K562 (cell line): ENCODE measurements at regions not wholly inside any gene's neighbourhood (a gene's known extent, or its start where the extent isn't known, plus 50 kb on each side); places are given as distances from the start of the nearest gene placed in this dataset.
A peak's percentile ranks its signal among the peaks of the same experiment; 100 is the strongest.

Experiments used
- ATAC-seq: fragments of 200-7000 bp; cut with Tn5 transposase; 3 replicates; pipeline ENCODE4 v1.9.1; 2020; ENCODE audit warnings: moderate library complexity
- BruUV-seq: library from RNA; stranded (reverse); fragments of 400-500 nt; replicated peaks from 2 replicates; lab custom pipeline; 2021; lab: Mats Ljungman, UMichigan
- CTCF ChIA-PET: fragments of 300-600 bp; formaldehyde crosslinking; extraction: SDS; loops from one replicate; lab custom pipeline; 2021; ENCODE audit warnings: low intra/inter-chr PET ratio; lab: Yijun Ruan, JAX
- POLR2A ChIA-PET: fragments of 300-600, 350-650 bp; sonication (Branson Sonifier 250); formaldehyde crosslinking; extraction: SDS; loops from one replicate; lab custom pipeline; 2021; ENCODE audit warnings: antibody characterized with exemption, inconsistent platforms; lab: Yijun Ruan, JAX
- DNase-seq, 4 experiments: peaks; one replicate each; pipeline versions ENCODE4 v3.0.0 to v3.0.0-alpha.2; 2011 to 2018; ENCODE audit warnings: low spot score in 3 of 4, mixed read lengths in 3 of 4; ENCODE audit errors: extremely low read depth in 1 of 4
- FAIRE-seq: peaks from 2 replicates; lab custom pipeline; 2011; peaks lifted over from hg19 to GRCh38; lab: Jason Lieb, UNC
- H2AFZ ChIP-seq: 2 replicates; pipeline ENCODE4 v1.6.0; 2011; ENCODE audit warnings: low read depth, low read length, control low read depth, inconsistent platforms
- H3K27ac ChIP-seq: fragments of 200-600 bp; 3 replicates; pipeline ENCODE4 v1.8.0; 2011; ENCODE audit warnings: low read depth, mild to moderate bottlenecking, control low read depth, inconsistent platforms, low read length, moderate library complexity, mixed read lengths; ENCODE audit errors: extremely low read depth
- H3K27me3 ChIP-seq, 2 experiments: fragments of 300-600 bp in 1 of 2; 2 replicates in 1 of 2; 3 replicates in 1 of 2; pipeline versions ENCODE4 v1.6.0 to v1.8.0; 2011; ENCODE audit warnings: inconsistent platforms in 2 of 2, low read length in 2 of 2, mild to moderate bottlenecking in 1 of 2, mixed read lengths in 1 of 2, moderate library complexity in 1 of 2; ENCODE audit not compliant: control insufficient read depth in 2 of 2, insufficient read depth in 2 of 2
- H3K36me3 ChIP-seq: fragments of 300-600 bp; 3 replicates; pipeline ENCODE4 v1.8.0; 2011; ENCODE audit warnings: mild to moderate bottlenecking, low read length, inconsistent platforms; ENCODE audit not compliant: control insufficient read depth, insufficient read depth
- H3K4me1 ChIP-seq, 2 experiments: fragments of 200-600 bp in 1 of 2; replicated peaks in 1 of 2; 2 replicates in 1 of 2; 3 replicates in 1 of 2; pipeline versions ENCODE4 v1.5.1 to v1.8.0; 2011; ENCODE audit warnings: inconsistent platforms in 2 of 2, low read length in 2 of 2, mild to moderate bottlenecking in 1 of 2, mixed read lengths in 1 of 2, moderate library complexity in 1 of 2; ENCODE audit not compliant: control insufficient read depth in 2 of 2, insufficient read depth in 2 of 2
- H3K4me2 ChIP-seq: 2 replicates; pipeline ENCODE4 v1.6.1; 2011; ENCODE audit warnings: low read length, control low read depth, inconsistent platforms, mixed read lengths; ENCODE audit not compliant: insufficient read depth
- H3K4me3 ChIP-seq: fragments of 200-600 bp; sonication (generic), shearing (Covaris generic); 2 replicates; pipeline ENCODE4 v1.5.1; 2016; ENCODE audit warnings: control low read depth, inconsistent platforms
- H3K79me2 ChIP-seq: fragments of 200-600 bp; 3 replicates; pipeline ENCODE4 v1.8.0; 2011; ENCODE audit warnings: low read length, inconsistent platforms; ENCODE audit not compliant: control insufficient read depth, insufficient read depth
- H3K9ac ChIP-seq, 2 experiments: 2 replicates each; pipeline versions ENCODE4 v1.6.0 to v1.6.1; 2011; ENCODE audit warnings: low read depth in 2 of 2, low read length in 2 of 2, control low read depth in 1 of 2, inconsistent platforms in 1 of 2, mild to moderate bottlenecking in 1 of 2, mixed read lengths in 1 of 2; ENCODE audit not compliant: insufficient read depth in 1 of 2
- H3K9me1 ChIP-seq: one replicate; pipeline ENCODE4 v1.6.0; 2011; ENCODE audit warnings: inconsistent platforms, mild to moderate bottlenecking, low read length, moderate library complexity; ENCODE audit not compliant: control insufficient read depth, insufficient read depth
- H3K9me3 ChIP-seq: replicated peaks from 2 replicates; pipeline ENCODE4 v1.5.1; 2011; ENCODE audit warnings: low read depth, low read length, inconsistent platforms; ENCODE audit not compliant: control insufficient read depth, insufficient read depth
- H4K20me1 ChIP-seq: replicated peaks from 2 replicates; pipeline ENCODE4 v1.6.1; 2011; ENCODE audit warnings: low read length, inconsistent platforms, mixed read lengths; ENCODE audit not compliant: control insufficient read depth, insufficient read depth
- C11orf30 ChIP-seq: fragments of 450-650 bp; IDR thresholded peaks from 2 replicates; pipeline ENCODE4 v1.6.1; 2016; ENCODE audit warnings: low read depth, mild to moderate bottlenecking
- ILF3 ChIP-seq: fragments of 450-650 bp; IDR thresholded peaks from 2 replicates; pipeline ENCODE4 v1.6.1; 2018; ENCODE audit warnings: antibody characterized with exemption, mild to moderate bottlenecking, moderate library complexity, borderline replicate concordance
- MAFF ChIP-seq: IDR thresholded peaks from 2 replicates; pipeline ENCODE4 v1.6.1; 2012; ENCODE audit warnings: low read length, improper control_type of control experiment
- MAFG ChIP-seq: fragments of 450-650 bp; conservative IDR thresholded peaks from 2 replicates; pipeline ENCODE4 v1.6.1; 2016; ENCODE audit warnings: missing genetic modification characterization, missing compliant biosample characterization
- MAFK ChIP-seq: IDR thresholded peaks from 2 replicates; pipeline ENCODE4 v1.6.1; 2011; ENCODE audit warnings: low read length, improper control_type of control experiment
- NFE2 ChIP-seq: IDR thresholded peaks from 2 replicates; pipeline ENCODE4 v1.6.1; 2014; ENCODE audit warnings: antibody characterized with exemption, low read depth
- NFE2L1 ChIP-seq: fragments of 450-650 bp; IDR thresholded peaks from 2 replicates; pipeline ENCODE4 v1.6.1; 2016; ENCODE audit warnings: missing genetic modification characterization, low read depth, mild to moderate bottlenecking, missing compliant biosample characterization, moderate library complexity, borderline replicate concordance
- POU5F1 ChIP-seq: fragments of 150-350 bp; IDR thresholded peaks from 2 replicates; pipeline ENCODE4 v1.6.1; 2014; ENCODE audit warnings: borderline replicate concordance, low read length, low read depth, mild to moderate bottlenecking; ENCODE audit not compliant: partially characterized antibody
- PTBP1 ChIP-seq: fragments of 200-400 bp; formaldehyde crosslinking; IDR thresholded peaks from 2 replicates; pipeline ENCODE4 v1.6.1; 2017; ENCODE audit warnings: low read depth, low read length
- PTTG1 ChIP-seq: fragments of 450-650 bp; IDR thresholded peaks from 2 replicates; pipeline ENCODE4 v1.6.1; 2016; ENCODE audit warnings: low read depth, mild to moderate bottlenecking, missing genetic modification characterization, missing compliant biosample characterization
- ZKSCAN1 ChIP-seq: fragments of 150-350 bp; IDR thresholded peaks from 2 replicates; pipeline ENCODE4 v1.6.1; 2016; ENCODE audit warnings: low read depth, low read length
- ZNF316 ChIP-seq: fragments of 450-650 bp; IDR thresholded peaks from 2 replicates; pipeline ENCODE4 v1.6.1; 2016
- WGBS: fragments of 100-300 bp; shearing (Covaris generic); methylation state at CpG from one replicate; pipeline ENCODE4 v1.1.6; 2016; ENCODE audit warnings: low coverage, mixed read lengths; ENCODE audit not compliant: insufficient coverage; ENCODE audit errors: missing lambda C conversion rate; 5-methylcytosine and 5-hydroxymethylcytosine counted together
- in situ Hi-C: fragments of 300-500 bp; cut with MboI; formaldehyde crosslinking; loops from 4 replicates; pipeline ENCODE4 v1.15.0; 2018; ENCODE audit warnings: inconsistent platforms, mixed read lengths
- intact Hi-C: fragments of 100-400 bp; cut with micrococcal nuclease; formaldehyde crosslinking; loops from 2 replicates; pipeline ENCODE4 v1.14.2; 2022
- TF ChIP-seq, protein P1 (sequence below): sonication (generic); formaldehyde crosslinking; IDR thresholded peaks from 2 replicates; pipeline ENCODE4 v1.9.0; 2022; ENCODE audit warnings: mild to moderate bottlenecking, missing genetic modification reagents

DNA sequence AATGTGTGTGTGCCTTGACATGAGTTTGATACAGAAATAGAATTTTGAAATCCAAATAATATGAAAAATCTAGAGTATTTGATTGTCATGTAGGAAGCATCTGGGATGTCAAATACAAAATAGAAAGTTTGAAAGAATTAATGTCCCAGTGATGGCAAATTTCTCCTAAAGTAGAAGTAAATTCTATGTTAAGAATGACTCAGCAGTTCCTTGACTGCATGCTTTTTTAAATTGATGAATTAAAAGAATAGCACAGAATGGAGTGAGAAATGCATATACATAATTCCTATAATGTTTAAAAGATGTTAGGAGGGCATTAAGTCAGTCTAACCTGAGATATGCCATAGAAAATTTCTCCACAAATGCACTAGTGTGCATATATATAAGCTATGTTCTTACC lies 357.5 kb downstream of the TMEM182 start:
- no peak for FAIRE-seq
- POLR2A ChIA-PET: no interaction called here
- Histone ChIP-seq H3K36me3 (no peaks in the 10 kb centered on the region), H3K4me3 (no peak overlapping the region), H3K9me1 (no peaks in the 10 kb centered on the region), H3K27ac (no peak overlapping the region), H3K27me3 (no peaks in the 10 kb centered on the region), H3K79me2 (no peaks in the 10 kb centered on the region), H4K20me1 (no peaks in the 10 kb centered on the region)
- DNase-seq: no peak
- no TSS peak for BruUV-seq
- no peak for ATAC-seq
- CTCF ChIA-PET: no interaction called here
- TF ChIP-seq MAFG (peak; percentile 57), MAFK (peak; percentile 33; the same call in 1 of the 2 replicates), ZKSCAN1 (no peak), PTBP1 (no peak), MAFF (peak; percentile 50), ZNF316 (peak; percentile 36), NFE2 (peak; percentile 52), NFE2L1 (tag) (peak; percentile 64), C11orf30 (0 out of 2 replicates have a peak, but pooled peaks have one; percentile 24)
- TF ChIP-seq, all 486 proteins: peak for 7
- Histone ChIP-seq H2AFZ (no peak overlapping the region), H3K4me1 (no peaks in the 10 kb centered on the region), H3K9me3 (no peaks in the 10 kb centered on the region), H3K4me2 (no peak overlapping the region), H3K9ac (no peak overlapping the region)
- intact Hi-C loops (no loop called here), in situ Hi-C loops (no loop called here)

DNA sequence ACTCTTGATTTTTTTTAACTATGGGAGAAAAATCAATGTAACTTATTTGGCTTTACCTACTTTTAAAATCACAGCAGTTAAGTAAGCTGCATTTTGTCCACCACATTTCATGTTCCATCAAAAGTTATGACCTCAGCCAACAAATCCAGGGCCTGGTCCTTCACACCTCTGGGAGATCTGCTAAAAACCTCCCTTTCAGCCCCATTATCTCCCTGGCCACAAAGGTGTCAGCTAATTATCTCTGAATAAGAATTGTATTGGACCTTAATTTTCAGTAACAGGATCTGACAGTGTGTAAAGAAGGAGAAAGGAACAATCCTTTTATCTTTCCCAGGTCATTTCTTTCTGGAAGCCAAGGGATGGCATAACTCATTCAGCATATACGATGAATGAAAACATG lies 359.3 kb downstream of the TMEM182 start:
- no peak for FAIRE-seq
- Histone ChIP-seq H3K9ac (no peak overlapping the region), H3K4me2 (no peak overlapping the region), H3K4me1 (no peaks in the 10 kb centered on the region), H3K79me2 (no peaks in the 10 kb centered on the region), H3K27me3 (no peaks in the 10 kb centered on the region), H3K4me3 (no peak overlapping the region), H3K36me3 (no peaks in the 10 kb centered on the region), H4K20me1 (no peaks in the 10 kb centered on the region), H2AFZ (no peak overlapping the region), H3K27ac (no peak overlapping the region), H3K9me1 (no peaks in the 10 kb centered on the region), H3K9me3 (no peaks in the 10 kb centered on the region)
- intact Hi-C loops (no loop called here), in situ Hi-C loops (no loop called here)
- 0% methylated on average over 1 of the region's 1 CpG for WGBS
- BruUV-seq: no TSS peak
- no peak for ATAC-seq
- no peak for DNase-seq
- POLR2A ChIA-PET: no interaction called here
- TF ChIP-seq ILF3 (no peak), PTTG1 (no peak), POU5F1 (no peak)
- TF ChIP-seq, protein P1, sequence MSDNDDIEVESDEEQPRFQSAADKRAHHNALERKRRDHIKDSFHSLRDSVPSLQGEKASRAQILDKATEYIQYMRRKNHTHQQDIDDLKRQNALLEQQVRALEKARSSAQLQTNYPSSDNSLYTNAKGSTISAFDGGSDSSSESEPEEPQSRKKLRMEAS (CRISPR knock-in tag): no peak
- TF ChIP-seq, all 486 proteins: peak for 0
- CTCF ChIA-PET: interaction anchor here (0.7 kb wide), 1 partner anchor 526 kb away, joined by 3 read pairs; no protein-coding TSS in a partner anchor
